ENCODE measurements at regions not wholly inside any gene's neighbourhood (a gene's known extent, or its start where the extent isn't known, plus 50 kb on each side); places are given as distances from the start of the nearest gene placed in this dataset.

DNA sequence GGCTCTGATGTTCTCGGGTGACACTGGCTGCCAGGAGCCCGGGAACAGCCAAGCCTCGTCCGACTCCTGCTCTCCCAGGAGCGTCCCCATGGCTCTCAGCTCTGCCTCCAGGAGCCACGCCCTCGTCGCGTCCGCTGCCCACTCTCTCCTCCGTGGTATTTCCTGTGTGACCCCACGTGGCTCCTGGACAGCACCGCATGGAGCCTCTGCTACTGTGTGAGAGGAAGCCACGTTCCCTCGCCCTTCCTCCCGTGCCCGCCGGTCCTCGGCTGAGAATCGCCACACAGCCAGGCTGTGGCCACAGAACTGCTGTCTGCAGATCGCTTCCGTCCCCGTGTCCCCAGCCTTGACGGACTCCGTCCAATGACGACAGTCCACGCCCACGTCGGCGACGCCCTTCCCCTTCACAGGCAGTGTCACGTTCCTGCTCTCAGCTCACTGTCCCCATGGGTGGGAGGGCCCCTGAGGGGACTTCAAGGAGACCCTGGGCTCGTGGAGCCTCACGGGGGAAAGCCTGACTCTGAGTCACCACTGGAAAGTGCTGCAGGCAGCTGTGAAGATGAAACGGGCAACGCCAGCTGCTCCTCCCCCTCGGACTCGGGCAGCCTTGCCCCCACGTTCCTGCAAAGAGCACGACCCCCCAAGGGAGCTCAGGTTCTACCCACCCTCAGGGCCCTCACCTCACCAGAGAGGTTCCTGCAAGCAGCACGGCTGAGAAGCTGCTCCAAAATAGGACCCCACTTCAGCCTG lies 458.5 kb downstream of the BRD1 start:
- no peak for DNase-seq (ENCODE audit: low read depth in 2 of 2)

DNA sequence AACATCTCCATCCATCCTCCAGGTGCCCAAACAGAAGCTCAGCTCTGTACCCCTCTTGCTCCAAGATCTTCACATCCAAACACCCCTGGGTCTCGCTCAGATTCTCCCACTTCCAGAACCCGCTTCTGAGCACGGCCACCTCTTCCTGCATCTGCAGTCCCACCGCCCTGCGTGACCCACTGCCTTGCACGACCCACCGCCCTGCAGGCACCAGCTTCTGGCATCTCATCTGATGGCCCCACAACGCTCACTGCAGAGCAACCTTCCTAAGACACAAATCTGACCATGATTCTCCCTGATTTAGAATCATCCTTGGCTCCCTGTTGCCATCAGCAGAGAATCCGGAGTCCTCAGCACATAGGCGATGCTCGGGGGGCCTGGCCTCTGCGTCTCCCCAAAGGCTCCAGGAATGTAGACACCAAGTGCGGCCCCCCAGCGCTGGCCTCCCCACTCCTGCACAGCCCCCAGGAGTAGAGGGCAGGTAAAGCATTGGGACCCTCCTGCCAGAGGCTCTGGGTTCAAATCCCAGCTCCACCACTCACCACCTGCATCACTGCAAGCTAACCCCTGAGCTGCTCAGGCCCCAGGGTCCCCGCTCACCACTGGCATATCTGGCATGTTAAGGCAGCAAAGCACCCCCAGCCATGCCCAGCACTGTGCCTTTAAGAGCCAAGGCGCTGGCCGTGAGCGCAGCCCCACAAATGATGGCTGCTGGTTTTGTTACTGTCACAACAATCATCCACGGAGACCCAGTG lies 459.3 kb downstream of the BRD1 start:
- no peak for DNase-seq (ENCODE audit: low read depth in 2 of 2)

DNA sequence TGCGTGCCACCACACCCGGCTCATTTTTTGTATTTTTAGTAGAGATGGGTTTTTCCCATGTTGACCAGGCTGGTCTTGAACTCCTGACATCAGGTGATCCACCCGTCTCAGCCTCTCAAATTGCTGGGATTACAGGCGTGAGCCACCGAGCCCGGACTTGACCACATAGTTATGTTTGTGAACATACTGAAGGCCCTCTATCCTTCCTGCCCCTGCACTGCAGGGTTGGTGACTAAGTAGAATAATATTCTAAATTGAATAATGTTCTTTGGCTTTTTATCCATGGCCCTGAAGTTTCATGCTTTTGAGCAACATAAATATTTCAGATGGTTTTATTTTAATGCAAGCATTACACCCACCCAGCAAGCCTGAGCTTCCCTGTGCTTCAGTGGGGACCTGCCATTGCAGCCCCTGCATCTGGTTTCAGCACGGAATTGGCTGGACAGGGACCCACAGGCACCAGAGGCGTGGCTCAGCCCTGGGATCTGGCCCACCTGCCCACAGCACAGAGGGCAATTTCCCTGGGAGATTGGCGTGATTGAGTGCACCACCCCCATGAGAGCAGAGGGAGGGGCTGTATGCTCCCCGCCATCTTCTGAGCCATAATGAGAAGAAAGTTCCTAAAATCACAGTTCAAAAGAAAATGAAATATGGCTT lies 460.5 kb downstream of the BRD1 start:
- no peak for DNase-seq (ENCODE audit: low read depth in 2 of 2)

- no peak for DNase-seq (ENCODE audit: low read depth in 2 of 2)
These were observed 461.2 kb downstream of the BRD1 start for GRCh38 chr22:49366437-49366836.

DNA sequence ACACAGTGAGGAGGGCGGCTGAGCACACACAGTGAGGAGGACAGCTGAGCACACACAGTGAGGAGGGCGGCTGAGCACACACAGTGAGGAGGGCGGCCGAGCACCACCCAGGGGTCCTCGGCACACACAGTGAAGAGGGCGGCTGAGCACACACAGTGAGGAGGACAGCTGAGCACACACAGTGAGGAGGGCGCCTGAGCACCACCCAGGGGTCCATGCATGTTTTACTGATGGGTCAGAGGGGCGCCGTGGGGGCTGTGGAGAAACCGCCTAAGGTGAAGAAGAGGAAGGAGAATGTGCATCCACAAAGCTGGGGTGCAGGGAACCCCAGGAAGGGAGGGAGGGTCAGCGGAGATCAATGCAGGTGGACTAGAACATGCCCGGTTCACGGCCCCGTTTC lies 461.8 kb downstream of the BRD1 start:
- no peak for DNase-seq (ENCODE audit: low read depth in 2 of 2)

- no peak for DNase-seq (ENCODE audit: low read depth in 2 of 2)
These were observed 462.4 kb downstream of the BRD1 start for GRCh38 chr22:49365191-49365837.

DNA sequence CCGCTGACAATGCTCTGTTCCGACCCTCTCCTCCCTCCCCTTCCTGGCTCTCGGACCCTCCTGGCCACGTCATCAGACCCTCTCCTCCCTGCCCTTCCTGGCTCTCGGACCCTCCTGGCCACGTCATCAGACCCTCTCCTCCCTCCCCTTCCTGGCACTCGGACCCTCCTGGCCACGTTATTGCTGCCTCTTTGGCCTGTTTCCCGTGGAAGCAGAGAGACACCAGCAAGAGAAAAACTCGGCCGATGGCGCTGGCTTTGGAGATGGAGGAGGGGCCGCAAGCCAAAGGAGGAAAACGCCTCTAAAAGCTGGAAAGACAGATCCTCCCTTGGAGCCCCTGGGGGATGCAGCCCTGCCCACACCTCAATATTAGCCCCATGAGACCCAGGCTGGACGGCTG lies 463.3 kb downstream of the BRD1 start:
- no peak for DNase-seq (ENCODE audit: low read depth in 2 of 2)

GRCh38 chr22:49363526-49364230 lies 464.0 kb downstream of the BRD1 start:
- no peak for DNase-seq (ENCODE audit: low read depth in 2 of 2)

DNA sequence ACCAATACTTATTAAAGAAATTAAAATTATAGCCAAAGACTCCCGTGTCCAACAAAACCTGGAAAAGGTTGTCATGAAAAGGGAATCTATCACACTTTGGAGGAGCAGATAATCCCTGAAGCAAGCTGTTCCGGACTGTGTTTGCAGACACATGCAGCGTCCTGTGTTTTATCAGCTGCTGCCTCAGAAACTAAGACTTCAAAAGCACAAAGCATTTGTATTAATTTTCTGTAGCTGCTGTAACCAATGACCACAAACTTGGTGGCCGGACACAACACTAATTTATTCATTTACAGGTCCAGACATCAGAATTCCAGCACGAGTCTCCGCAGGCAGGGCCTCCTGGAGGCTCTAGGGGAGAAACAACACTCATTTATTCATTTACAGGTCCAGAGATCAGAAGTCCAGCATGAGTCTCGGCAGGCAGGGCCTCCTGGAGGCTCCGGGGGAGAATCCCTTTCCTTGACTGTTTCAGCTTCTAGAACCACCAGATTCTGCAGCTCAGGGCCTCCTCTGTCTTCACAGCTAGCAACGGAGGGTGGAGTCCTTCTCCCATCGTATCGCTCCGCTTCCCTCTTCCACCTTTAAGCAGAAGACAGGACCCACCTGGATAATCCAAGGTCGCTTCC lies 465.3 kb downstream of the BRD1 start:
- no peak for DNase-seq (ENCODE audit: low read depth in 2 of 2)

GRCh38 chr22:49361164-49361563 lies 466.5 kb downstream of the BRD1 start:
- DNase-seq (ENCODE audit: low read depth in 2 of 2), result no peak

DNA sequence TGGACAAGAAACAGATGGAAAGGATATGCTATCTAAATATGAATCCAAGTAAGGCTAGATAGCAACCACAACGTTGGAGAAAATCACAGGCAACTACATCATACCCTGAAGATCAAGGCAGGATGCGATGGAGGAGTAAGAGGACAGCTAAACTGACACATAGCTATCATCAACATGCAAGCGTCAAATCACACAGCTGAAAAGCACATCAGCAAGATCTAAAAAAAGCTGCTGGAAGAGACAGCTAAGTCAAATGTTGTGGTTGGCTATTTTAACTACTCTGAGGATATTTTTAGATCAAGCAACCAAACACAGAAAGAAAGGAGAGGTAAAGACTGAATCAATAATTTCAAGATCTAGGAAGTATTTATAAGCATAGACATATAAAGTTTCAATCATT lies 466.9 kb downstream of the BRD1 start:
- DNase-seq (ENCODE audit: low read depth in 2 of 2), result no peak

DNA sequence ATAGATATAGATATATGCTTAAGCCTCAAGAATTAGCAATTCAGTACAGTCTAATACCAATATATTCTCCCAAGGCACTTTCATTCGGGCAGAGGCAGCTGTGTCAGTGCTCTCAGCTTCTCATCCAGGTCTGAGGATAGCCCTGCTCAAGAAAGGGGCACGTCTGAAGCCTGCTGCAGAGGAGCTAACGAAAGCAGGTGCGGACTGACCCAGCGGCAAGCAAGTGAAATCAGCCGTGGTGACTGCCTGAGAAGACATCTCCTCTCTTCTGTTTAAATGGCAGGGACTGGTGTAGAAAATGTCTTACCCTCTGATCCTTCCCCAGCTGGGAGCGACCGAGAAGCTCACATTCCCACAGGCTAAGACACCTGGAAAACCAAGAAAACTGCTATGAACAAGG lies 468.6 kb downstream of the BRD1 start:
- DNase-seq (ENCODE audit: low read depth in 2 of 2), result no peak

DNA sequence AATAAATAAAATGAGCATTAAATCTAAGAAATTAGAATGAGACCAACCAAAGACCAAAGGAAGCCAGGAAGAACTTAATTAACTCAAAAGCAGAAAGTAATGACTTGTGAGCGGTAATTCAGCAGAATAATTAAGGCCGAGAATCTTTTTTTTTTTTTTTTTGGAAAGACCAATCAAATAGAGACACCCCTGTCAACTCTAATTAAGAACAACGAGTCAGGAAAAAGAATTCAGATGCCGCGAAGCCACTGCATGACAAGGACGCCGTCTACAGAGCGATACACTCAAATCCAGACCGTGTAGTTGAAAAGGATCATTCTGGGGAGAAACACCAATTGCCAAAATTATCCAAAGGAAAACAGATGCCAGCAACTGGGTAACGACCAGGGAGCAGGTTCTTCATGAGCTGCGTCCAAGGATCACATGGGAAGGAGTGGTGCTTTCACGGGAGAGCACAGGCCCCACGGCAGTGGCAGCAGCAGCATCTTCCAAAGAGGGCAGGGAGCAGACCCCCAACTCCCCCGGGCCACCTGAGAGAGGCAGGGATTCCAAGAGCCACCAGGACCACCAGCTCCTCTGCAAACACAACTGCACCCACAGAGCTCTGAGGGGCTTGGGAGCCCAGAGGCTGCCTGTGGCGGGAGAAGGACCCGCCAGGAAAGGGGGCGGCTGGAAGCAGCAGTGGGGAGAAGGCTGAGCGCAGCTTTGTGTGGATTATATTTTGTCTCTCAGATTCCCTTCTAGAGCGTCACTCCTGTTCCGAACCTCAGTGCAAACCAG lies 469.8 kb downstream of the BRD1 start:
- no peak for DNase-seq (ENCODE audit: low read depth in 2 of 2)

GRCh38 chr22:49356428-49356827 lies 471.2 kb downstream of the BRD1 start:
- no peak for DNase-seq (ENCODE audit: low read depth in 2 of 2)

DNA sequence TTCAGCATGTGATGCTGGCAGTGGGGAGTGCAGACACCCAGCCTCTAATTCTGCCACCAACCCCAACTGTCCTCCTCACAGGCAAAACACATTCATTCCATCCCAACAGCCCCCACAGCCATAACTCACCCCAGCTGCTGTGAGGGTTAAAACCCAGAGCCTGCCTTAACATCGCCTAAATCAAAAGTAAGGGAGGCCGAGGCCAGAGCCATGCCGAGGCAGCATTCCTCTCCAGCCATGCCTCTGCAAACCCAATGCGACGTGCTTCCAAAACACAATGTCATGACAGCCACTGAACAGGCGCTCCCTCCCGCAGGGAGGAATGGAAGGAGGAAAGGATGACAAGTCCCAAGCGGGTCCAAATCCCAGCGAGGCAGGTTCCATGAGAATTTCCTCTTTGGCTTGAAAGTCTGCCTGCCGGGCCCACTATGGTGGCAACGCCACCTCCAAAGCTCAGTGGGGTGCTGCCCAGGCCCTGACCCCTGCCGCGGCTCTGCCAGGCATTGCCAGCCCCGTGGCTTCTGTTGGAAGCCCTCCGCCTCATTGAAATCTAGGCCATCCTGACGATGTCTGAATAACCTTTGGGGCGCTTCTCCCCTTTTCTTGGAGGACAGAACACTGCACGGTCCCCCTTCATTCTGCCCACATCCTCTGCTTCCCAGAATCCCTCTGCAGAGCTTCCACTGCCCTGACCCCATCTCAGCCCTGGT lies 472.3 kb downstream of the BRD1 start:
- no peak for DNase-seq (ENCODE audit: low read depth in 2 of 2)

DNA sequence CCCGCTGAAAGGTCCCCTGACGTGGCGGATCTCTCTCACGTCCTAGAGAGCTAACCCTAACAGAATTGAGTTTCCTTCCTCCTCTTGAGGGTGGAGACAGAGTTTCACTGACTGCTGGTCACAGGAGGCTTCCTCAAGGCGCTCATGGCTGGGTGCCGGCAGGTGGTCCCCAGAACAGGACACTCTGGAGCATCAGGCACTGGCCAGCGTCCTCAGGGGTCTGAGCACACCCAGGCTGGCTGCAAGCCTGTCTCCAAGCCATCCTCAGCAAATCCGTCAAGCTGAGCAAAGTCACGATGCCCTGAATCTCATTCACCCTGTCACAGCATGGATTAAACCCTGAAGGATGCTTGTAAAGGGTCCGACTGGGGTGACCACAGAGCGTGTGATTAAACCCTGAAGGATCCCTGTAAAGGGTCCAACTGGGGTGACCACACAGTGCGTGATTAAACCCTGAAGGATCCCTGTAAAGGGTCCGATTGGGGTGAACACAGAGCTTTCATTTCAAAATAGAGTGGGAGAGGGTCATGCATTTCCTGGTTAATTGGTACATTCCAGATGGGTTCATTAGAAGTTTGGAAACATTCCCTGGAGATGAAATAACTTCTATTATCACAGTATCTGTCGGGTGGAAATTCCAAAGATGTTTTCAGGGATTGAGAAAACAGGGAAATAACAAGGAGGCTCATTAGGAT lies 473.0 kb downstream of the BRD1 start:
- no peak for DNase-seq (ENCODE audit: low read depth in 2 of 2)

- no peak for DNase-seq (ENCODE audit: low read depth in 2 of 2)
These were observed 474.4 kb downstream of the BRD1 start for GRCh38 chr22:49353235-49353634.

- no peak for DNase-seq (ENCODE audit: low read depth in 2 of 2)
These were observed 475.1 kb downstream of the BRD1 start for GRCh38 chr22:49352361-49353169.
